ENCODE measurements at regions not wholly inside any gene's neighbourhood (a gene's known extent, or its start where the extent isn't known, plus 50 kb on each side); places are given as distances from the start of the nearest gene placed in this dataset.

- no peak for TF ChIP-seq CTCF (IDR thresholded peaks at IDR 0.05; ENCODE audit: low read depth, low read length, poor library complexity, severe bottlenecking)
- TF ChIP-seq EZH2phosphoT487 (IDR thresholded peaks at IDR 0.05; ENCODE audit: borderline replicate concordance, low read length): no peak
- Histone ChIP-seq H3K4me2 (ENCODE audit: low read length) (no peak overlapping the region), H3K9me2 (replicated peaks; ENCODE audit: control insufficient read depth, low read length) (no peaks in the 10 kb centered on the region), H3K9me3 (ENCODE audit: control insufficient read depth, insufficient read depth, low read length) (no peaks in the 10 kb centered on the region), H3K4me1 (ENCODE audit: control insufficient read depth, low read length) (no peaks in the 10 kb centered on the region), H4K20me1 (ENCODE audit: control insufficient read depth, insufficient read depth, low read depth, low read length) (no peaks in the 10 kb centered on the region), H3F3A (ENCODE audit: control insufficient read depth, insufficient read depth) (no peaks in the 10 kb centered on the region), H3K4me3 (ENCODE audit: low read length) (no peak overlapping the region), H3K27me3 (ENCODE audit: control insufficient read depth, low read length) (no peaks in the 10 kb centered on the region), H3K79me2 (ENCODE audit: control insufficient read depth, low read length) (no peaks in the 10 kb centered on the region), H3K27ac (ENCODE audit: low read depth, low read length) (no peak overlapping the region), H3K36me3 (ENCODE audit: control insufficient read depth, low read length) (no peaks in the 10 kb centered on the region)
These were observed 66.4 kb upstream of the PCDH9 start for GRCh38 chr13:67296511-67296910.

GRCh38 chr13:67292886-67293285, 62.8 kb upstream of the PCDH9 start:
- TF ChIP-seq CTCF (IDR thresholded peaks at IDR 0.05; ENCODE audit: low read depth, low read length, poor library complexity, severe bottlenecking) (no peak), EZH2phosphoT487 (IDR thresholded peaks at IDR 0.05; ENCODE audit: borderline replicate concordance, low read length) (no peak)
- Histone ChIP-seq H3K9me2 (replicated peaks; ENCODE audit: control insufficient read depth, low read length) (no peaks in the 10 kb centered on the region), H3K4me1 (ENCODE audit: control insufficient read depth, low read length) (no peaks in the 10 kb centered on the region), H3K4me3 (ENCODE audit: low read length) (no peak overlapping the region), H3K79me2 (ENCODE audit: control insufficient read depth, low read length) (no peaks in the 10 kb centered on the region), H3K9me3 (ENCODE audit: control insufficient read depth, insufficient read depth, low read length) (no peaks in the 10 kb centered on the region), H3F3A (ENCODE audit: control insufficient read depth, insufficient read depth) (no peaks in the 10 kb centered on the region), H4K20me1 (ENCODE audit: control insufficient read depth, insufficient read depth, low read depth, low read length) (no peaks in the 10 kb centered on the region), H3K36me3 (ENCODE audit: control insufficient read depth, low read length) (no peaks in the 10 kb centered on the region), H3K27ac (ENCODE audit: low read depth, low read length) (no peak overlapping the region), H3K4me2 (ENCODE audit: low read length) (no peak overlapping the region), H3K27me3 (ENCODE audit: control insufficient read depth, low read length) (no peaks in the 10 kb centered on the region)

GRCh38 chr13:67285611-67286010, 55.5 kb upstream of the PCDH9 start:
- no peaks in the 10 kb centered on the region for H3K9me3 ChIP-seq (ENCODE audit: control insufficient read depth, insufficient read depth, low read length)
- H4K20me1 ChIP-seq (ENCODE audit: control insufficient read depth, insufficient read depth, low read depth, low read length): no peaks in the 10 kb centered on the region
- H3K27me3 ChIP-seq (ENCODE audit: control insufficient read depth, low read length): no peaks in the 10 kb centered on the region
- no peaks in the 10 kb centered on the region for H3K9me2 ChIP-seq (replicated peaks; ENCODE audit: control insufficient read depth, low read length)
- no peak for TF ChIP-seq CTCF (IDR thresholded peaks at IDR 0.05; ENCODE audit: low read depth, low read length, poor library complexity, severe bottlenecking)
- no peak for TF ChIP-seq EZH2phosphoT487 (IDR thresholded peaks at IDR 0.05; ENCODE audit: borderline replicate concordance, low read length)
- H3K4me3 ChIP-seq (ENCODE audit: low read length): no peak overlapping the region
- H3F3A ChIP-seq (ENCODE audit: control insufficient read depth, insufficient read depth): no peaks in the 10 kb centered on the region
- no peak overlapping the region for H3K4me2 ChIP-seq (ENCODE audit: low read length)
- H3K79me2 ChIP-seq (ENCODE audit: control insufficient read depth, low read length): no peaks in the 10 kb centered on the region
- no peaks in the 10 kb centered on the region for H3K4me1 ChIP-seq (ENCODE audit: control insufficient read depth, low read length)
- H3K27ac ChIP-seq (ENCODE audit: low read depth, low read length): no peak overlapping the region
- no peaks in the 10 kb centered on the region for H3K36me3 ChIP-seq (ENCODE audit: control insufficient read depth, low read length)

- Histone ChIP-seq H3K27ac (ENCODE audit: low read depth, low read length) (no peak overlapping the region), H3K27me3 (ENCODE audit: control insufficient read depth, low read length) (no peaks in the 10 kb centered on the region), H3K4me2 (ENCODE audit: low read length) (no peak overlapping the region), H3K36me3 (ENCODE audit: control insufficient read depth, low read length) (no peaks in the 10 kb centered on the region), H3K4me1 (ENCODE audit: control insufficient read depth, low read length) (no peaks in the 10 kb centered on the region), H3F3A (ENCODE audit: control insufficient read depth, insufficient read depth) (no peaks in the 10 kb centered on the region), H4K20me1 (ENCODE audit: control insufficient read depth, insufficient read depth, low read depth, low read length) (no peaks in the 10 kb centered on the region), H3K9me3 (ENCODE audit: control insufficient read depth, insufficient read depth, low read length) (no peaks in the 10 kb centered on the region), H3K9me2 (replicated peaks; ENCODE audit: control insufficient read depth, low read length) (no peaks in the 10 kb centered on the region), H3K4me3 (ENCODE audit: low read length) (no peak overlapping the region), H3K79me2 (ENCODE audit: control insufficient read depth, low read length) (no peaks in the 10 kb centered on the region)
- TF ChIP-seq EZH2phosphoT487 (IDR thresholded peaks at IDR 0.05; ENCODE audit: borderline replicate concordance, low read length) (no peak), CTCF (IDR thresholded peaks at IDR 0.05; ENCODE audit: low read depth, low read length, poor library complexity, severe bottlenecking) (no peak)
These were observed 53.5 kb upstream of the PCDH9 start for GRCh38 chr13:67283637-67284036.

All from DOHH2 (cell line).